ENCODE measurements at regions not wholly inside any gene's neighbourhood (a gene's known extent, or its start where the extent isn't known, plus 50 kb on each side); places are given as distances from the start of the nearest gene placed in this dataset.

DNA sequence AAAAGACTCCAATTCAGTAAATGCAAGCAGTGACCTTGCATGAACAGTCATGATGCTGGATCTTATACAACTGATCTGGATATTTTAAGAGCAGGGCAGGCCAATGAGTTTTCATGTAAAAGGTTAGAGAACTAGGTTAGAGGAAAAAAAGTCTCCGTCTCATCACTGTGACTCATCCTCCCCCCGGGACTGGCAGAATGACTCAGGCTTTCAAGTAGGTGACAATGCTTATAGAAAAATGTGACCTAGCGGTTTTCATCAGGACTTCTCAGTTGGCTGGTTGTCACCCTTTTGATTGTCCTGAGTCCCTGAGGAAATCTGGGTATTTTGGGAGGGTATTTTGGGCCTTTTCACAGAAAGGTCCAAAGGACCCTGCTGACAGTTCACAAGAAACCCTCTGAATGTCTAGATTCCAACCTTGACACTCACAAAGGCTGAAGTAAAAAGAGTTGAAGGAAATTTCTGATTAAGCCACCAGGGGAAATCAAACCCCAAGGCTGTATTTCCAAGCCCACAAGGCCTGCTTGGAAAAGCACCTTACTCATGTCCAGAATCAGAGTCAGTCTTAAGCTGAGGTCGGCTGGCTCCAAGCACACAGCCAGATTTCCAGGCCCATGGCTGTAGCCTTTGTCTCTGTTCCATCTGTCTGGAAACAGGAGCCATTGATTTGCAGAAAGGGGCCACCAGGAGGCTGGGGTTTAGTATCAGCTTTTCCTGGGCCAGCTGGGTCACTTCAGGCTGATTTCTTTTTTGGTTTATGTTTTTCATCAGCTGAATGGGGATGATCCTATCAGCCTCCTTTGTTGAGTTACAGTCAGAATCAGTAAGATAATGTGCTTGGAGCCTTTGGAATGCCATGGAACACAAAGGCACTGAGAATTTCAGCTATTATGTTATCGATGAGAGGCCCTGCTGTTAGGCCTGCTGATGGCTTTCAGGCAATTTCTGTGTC lies 226.4 kb upstream of the HABP2 start:
- H2BK120ac ChIP-seq (ENCODE audit: low read depth, low read length), result no peak overlapping the region
- H3K9ac ChIP-seq (ENCODE audit: low read length), result no peak overlapping the region
- no peak overlapping the region for H3K4me3 ChIP-seq (ENCODE audit: low read length)
- H3K27me3 ChIP-seq (ENCODE audit: insufficient read depth, low read length, poor library complexity), result no peaks in the 10 kb centered on the region
- H3K4me1 ChIP-seq (ENCODE audit: control insufficient read depth, low read depth, low read length), result peaks cover 7% of the 10 kb centered on the region
- DNase-seq, result peak; percentile 96
- H3K18ac ChIP-seq (ENCODE audit: low read length), result peak overlapping the region; percentile 85
- H3K4me2 ChIP-seq (ENCODE audit: low read length), result no peak overlapping the region
- H3K56ac ChIP-seq (ENCODE audit: low read length), result peak overlapping the region; percentile 22
- no peak overlapping the region for H2BK15ac ChIP-seq (replicated peaks; ENCODE audit: low read depth)
- no peak overlapping the region for H3K23ac ChIP-seq (ENCODE audit: low read length)
- H3K4ac ChIP-seq (ENCODE audit: low read depth, low read length), result peak overlapping the region; percentile 57
- no peak overlapping the region for H4K5ac ChIP-seq (ENCODE audit: low read length)
- H3K79me1 ChIP-seq (ENCODE audit: low read length), result no peaks in the 10 kb centered on the region
- no CpG with 5 or more reads among the region's 5 CpGs for WGBS (ENCODE audit: extremely low coverage, insufficient coverage, low lambda C conversion rate)
- no peak overlapping the region for H4K8ac ChIP-seq (ENCODE audit: low read depth, low read length)
- peak overlapping the region; percentile 79 for H3K27ac ChIP-seq (ENCODE audit: low read depth, low read length)
- no peaks in the 10 kb centered on the region for H3K79me2 ChIP-seq (ENCODE audit: control insufficient read depth, insufficient read depth, low read length)
- no peak overlapping the region for H2BK5ac ChIP-seq (ENCODE audit: low read length)
- H2AK5ac ChIP-seq (ENCODE audit: low read length), result no peak overlapping the region
- H3K36me3 ChIP-seq (ENCODE audit: control insufficient read depth, insufficient read depth, low read length), result no peaks in the 10 kb centered on the region

DNA sequence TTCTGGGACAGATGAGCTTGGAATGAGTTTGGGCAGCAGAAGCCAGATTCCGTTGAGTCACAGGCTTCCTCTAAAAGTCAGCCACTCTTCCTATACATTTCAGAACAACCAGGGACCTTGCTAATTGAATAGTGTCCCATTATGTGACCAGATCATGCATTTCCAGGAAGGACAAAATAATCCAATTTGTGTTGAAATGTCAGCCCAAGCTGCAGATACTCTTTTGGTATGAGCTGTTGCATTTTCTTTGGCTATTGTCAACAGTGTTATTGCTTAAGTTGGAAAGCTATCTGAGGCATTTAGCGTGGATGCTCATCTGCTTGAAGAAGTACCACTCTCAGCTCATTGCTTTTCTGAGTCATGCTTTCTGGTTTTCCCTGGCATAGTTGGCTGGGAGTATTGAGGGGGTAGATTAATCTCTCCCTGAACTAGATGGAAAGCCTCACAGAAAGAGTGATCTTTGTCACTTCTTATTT lies 223.7 kb upstream of the HABP2 start:
- peaks cover 7% of the 10 kb centered on the region for H3K4me1 ChIP-seq (ENCODE audit: control insufficient read depth, low read depth, low read length)
- H2AK5ac ChIP-seq (ENCODE audit: low read length), result no peak overlapping the region
- no peak overlapping the region for H3K4ac ChIP-seq (ENCODE audit: low read depth, low read length)
- H2BK5ac ChIP-seq (ENCODE audit: low read length), result no peak overlapping the region
- no peak overlapping the region for H4K5ac ChIP-seq (ENCODE audit: low read length)
- no peaks in the 10 kb centered on the region for H3K36me3 ChIP-seq (ENCODE audit: control insufficient read depth, insufficient read depth, low read length)
- H3K9ac ChIP-seq (ENCODE audit: low read length), result no peak overlapping the region
- H2BK15ac ChIP-seq (replicated peaks; ENCODE audit: low read depth), result no peak overlapping the region
- H3K18ac ChIP-seq (ENCODE audit: low read length), result no peak overlapping the region
- no peak overlapping the region for H3K4me3 ChIP-seq (ENCODE audit: low read length)
- no peak for DNase-seq
- no peak overlapping the region for H2BK120ac ChIP-seq (ENCODE audit: low read depth, low read length)
- no peaks in the 10 kb centered on the region for H3K79me2 ChIP-seq (ENCODE audit: control insufficient read depth, insufficient read depth, low read length)
- no peak overlapping the region for H3K4me2 ChIP-seq (ENCODE audit: low read length)
- no peak overlapping the region for H3K56ac ChIP-seq (ENCODE audit: low read length)
- no peaks in the 10 kb centered on the region for H3K79me1 ChIP-seq (ENCODE audit: low read length)
- H4K8ac ChIP-seq (ENCODE audit: low read depth, low read length), result no peak overlapping the region
- WGBS (ENCODE audit: extremely low coverage, insufficient coverage, low lambda C conversion rate), result no CpG with 5 or more reads among the region's 2 CpGs
- H3K23ac ChIP-seq (ENCODE audit: low read length), result no peak overlapping the region
- H3K27me3 ChIP-seq (ENCODE audit: insufficient read depth, low read length, poor library complexity), result no peaks in the 10 kb centered on the region
- no peak overlapping the region for H3K27ac ChIP-seq (ENCODE audit: low read depth, low read length)

DNA sequence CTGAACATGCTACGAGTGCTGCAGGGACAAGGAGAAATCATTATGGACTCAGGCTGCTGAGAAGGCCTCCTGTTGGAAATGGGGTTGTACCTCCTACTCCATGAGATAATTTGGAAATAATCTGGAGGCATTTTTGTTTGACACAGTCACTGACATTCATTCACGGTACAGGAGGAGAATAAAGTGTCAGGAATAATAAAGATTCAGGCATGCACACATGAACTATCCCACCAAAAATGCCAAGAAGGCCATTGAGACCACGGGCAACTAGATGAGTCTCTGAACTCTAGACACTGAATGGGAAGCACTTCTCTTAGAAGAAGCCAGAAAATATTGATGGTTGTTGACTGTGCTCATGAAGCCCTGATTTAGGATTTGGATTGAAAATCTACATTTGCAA lies 220.9 kb upstream of the HABP2 start:
- Histone ChIP-seq H2AK5ac (ENCODE audit: low read length) (no peak overlapping the region), H3K27me3 (ENCODE audit: insufficient read depth, low read length, poor library complexity) (no peaks in the 10 kb centered on the region), H4K5ac (ENCODE audit: low read length) (no peak overlapping the region), H3K4me2 (ENCODE audit: low read length) (no peak overlapping the region), H2BK15ac (replicated peaks; ENCODE audit: low read depth) (no peak overlapping the region), H3K4ac (ENCODE audit: low read depth, low read length) (no peak overlapping the region), H2BK5ac (ENCODE audit: low read length) (no peak overlapping the region), H3K18ac (ENCODE audit: low read length) (no peak overlapping the region), H3K36me3 (ENCODE audit: control insufficient read depth, insufficient read depth, low read length) (no peaks in the 10 kb centered on the region), H3K4me3 (ENCODE audit: low read length) (no peak overlapping the region), H3K56ac (ENCODE audit: low read length) (no peak overlapping the region), H3K79me2 (ENCODE audit: control insufficient read depth, insufficient read depth, low read length) (no peaks in the 10 kb centered on the region), H2BK120ac (ENCODE audit: low read depth, low read length) (no peak overlapping the region), H3K9ac (ENCODE audit: low read length) (no peak overlapping the region), H3K23ac (ENCODE audit: low read length) (no peak overlapping the region), H4K8ac (ENCODE audit: low read depth, low read length) (no peak overlapping the region), H3K4me1 (ENCODE audit: control insufficient read depth, low read depth, low read length) (peaks cover 2% of the 10 kb centered on the region), H3K79me1 (ENCODE audit: low read length) (no peaks in the 10 kb centered on the region), H3K27ac (ENCODE audit: low read depth, low read length) (no peak overlapping the region)
- WGBS (ENCODE audit: extremely low coverage, insufficient coverage, low lambda C conversion rate), result no CpG with 5 or more reads among the region's 3 CpGs
- no peak for DNase-seq

DNA sequence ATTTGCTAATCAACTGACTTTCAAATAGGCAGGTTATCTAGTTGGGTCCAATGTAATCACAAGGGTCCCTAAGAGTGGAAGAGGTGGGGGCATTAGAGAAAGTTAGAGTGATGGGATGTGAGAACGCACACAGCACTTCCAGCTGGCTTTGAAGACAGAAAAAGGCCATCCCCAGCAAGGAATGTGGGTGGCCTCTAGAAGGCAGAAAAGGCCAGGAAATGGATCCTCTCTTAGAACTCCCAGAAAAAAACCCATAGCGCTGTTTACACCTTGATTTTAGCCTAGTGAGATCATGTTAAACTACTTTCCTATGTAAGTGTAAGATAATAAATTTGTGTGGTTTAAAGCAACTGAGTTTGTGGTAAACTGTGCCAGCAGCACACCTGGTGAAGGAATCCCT lies 219.5 kb upstream of the HABP2 start:
- H2AK5ac ChIP-seq (ENCODE audit: low read length), result no peak overlapping the region
- H3K27me3 ChIP-seq (ENCODE audit: insufficient read depth, low read length, poor library complexity), result no peaks in the 10 kb centered on the region
- no peak overlapping the region for H3K4me2 ChIP-seq (ENCODE audit: low read length)
- no peaks in the 10 kb centered on the region for H3K79me2 ChIP-seq (ENCODE audit: control insufficient read depth, insufficient read depth, low read length)
- no peak overlapping the region for H3K9ac ChIP-seq (ENCODE audit: low read length)
- no peak overlapping the region for H2BK15ac ChIP-seq (replicated peaks; ENCODE audit: low read depth)
- H3K27ac ChIP-seq (ENCODE audit: low read depth, low read length), result no peak overlapping the region
- H3K4me1 ChIP-seq (ENCODE audit: control insufficient read depth, low read depth, low read length), result no peaks in the 10 kb centered on the region
- no peaks in the 10 kb centered on the region for H3K36me3 ChIP-seq (ENCODE audit: control insufficient read depth, insufficient read depth, low read length)
- H3K79me1 ChIP-seq (ENCODE audit: low read length), result no peaks in the 10 kb centered on the region
- no peak overlapping the region for H2BK5ac ChIP-seq (ENCODE audit: low read length)
- H3K4me3 ChIP-seq (ENCODE audit: low read length), result no peak overlapping the region
- no peak overlapping the region for H3K4ac ChIP-seq (ENCODE audit: low read depth, low read length)
- no peak overlapping the region for H3K18ac ChIP-seq (ENCODE audit: low read length)
- no peak overlapping the region for H3K23ac ChIP-seq (ENCODE audit: low read length)
- no peak for DNase-seq
- no peak overlapping the region for H4K5ac ChIP-seq (ENCODE audit: low read length)
- no peak overlapping the region for H2BK120ac ChIP-seq (ENCODE audit: low read depth, low read length)
- no CpG with 5 or more reads among the region's 2 CpGs for WGBS (ENCODE audit: extremely low coverage, insufficient coverage, low lambda C conversion rate)
- no peak overlapping the region for H3K56ac ChIP-seq (ENCODE audit: low read length)
- H4K8ac ChIP-seq (ENCODE audit: low read depth, low read length), result no peak overlapping the region

DNA sequence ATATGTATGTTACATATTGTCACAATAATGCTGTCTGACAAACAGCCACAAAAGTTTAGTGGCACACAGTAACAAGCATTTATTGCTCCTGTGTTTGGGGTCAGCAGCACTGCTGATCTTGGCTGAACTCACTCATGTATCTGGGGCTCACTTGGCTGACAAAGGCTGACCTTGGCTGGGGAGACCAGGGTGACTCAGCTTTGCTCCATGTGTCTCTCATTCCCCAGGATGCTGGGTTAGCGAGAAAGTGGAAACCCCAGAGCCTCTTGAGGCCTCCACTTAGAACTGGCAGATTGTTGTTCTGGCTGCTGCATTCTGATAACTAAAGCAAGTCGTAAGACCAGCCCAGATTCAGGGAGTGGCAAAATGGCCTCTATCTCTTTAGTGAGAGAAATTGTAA lies 217.3 kb upstream of the HABP2 start:
- no peak overlapping the region for H2BK120ac ChIP-seq (ENCODE audit: low read depth, low read length)
- H3K79me2 ChIP-seq (ENCODE audit: control insufficient read depth, insufficient read depth, low read length), result no peaks in the 10 kb centered on the region

More for the DNA sequence above, 217.3 kb upstream of the HABP2 start:
- no peak overlapping the region for H4K8ac ChIP-seq (ENCODE audit: low read depth, low read length)
- no peaks in the 10 kb centered on the region for H3K79me1 ChIP-seq (ENCODE audit: low read length)
- H2AK5ac ChIP-seq (ENCODE audit: low read length), result no peak overlapping the region
- no peak overlapping the region for H3K56ac ChIP-seq (ENCODE audit: low read length)
- no peaks in the 10 kb centered on the region for H3K4me1 ChIP-seq (ENCODE audit: control insufficient read depth, low read depth, low read length)
- no peak overlapping the region for H3K27ac ChIP-seq (ENCODE audit: low read depth, low read length)
- H3K36me3 ChIP-seq (ENCODE audit: control insufficient read depth, insufficient read depth, low read length), result no peaks in the 10 kb centered on the region
- H3K27me3 ChIP-seq (ENCODE audit: insufficient read depth, low read length, poor library complexity), result no peaks in the 10 kb centered on the region
- H4K5ac ChIP-seq (ENCODE audit: low read length), result no peak overlapping the region
- no CpG with 5 or more reads among the region's 2 CpGs for WGBS (ENCODE audit: extremely low coverage, insufficient coverage, low lambda C conversion rate)
- no peak overlapping the region for H2BK5ac ChIP-seq (ENCODE audit: low read length)
- no peak overlapping the region for H3K23ac ChIP-seq (ENCODE audit: low read length)
- no peak overlapping the region for H2BK15ac ChIP-seq (replicated peaks; ENCODE audit: low read depth)
- H3K18ac ChIP-seq (ENCODE audit: low read length), result no peak overlapping the region
- H3K4ac ChIP-seq (ENCODE audit: low read depth, low read length), result no peak overlapping the region
- DNase-seq, result no peak
- no peak overlapping the region for H3K4me3 ChIP-seq (ENCODE audit: low read length)
- H3K9ac ChIP-seq (ENCODE audit: low read length), result no peak overlapping the region
- no peak overlapping the region for H3K4me2 ChIP-seq (ENCODE audit: low read length)

All from mesendoderm (in vitro differentiated cells).